H9 (cell line): ENCODE measurements at regions not wholly inside any gene's neighbourhood (a gene's known extent, or its start where the extent isn't known, plus 50 kb on each side); places are given as distances from the start of the nearest gene placed in this dataset.
"Not testable (repeated sequence)": the region's sequence is repeated elsewhere in the genome, so short reads cannot be mapped to it uniquely, and the experiment has no call there.

Source experiments
- DNase-seq: peaks from one replicate; pipeline ENCODE4 v3.0.0-alpha.2; 2017
- H2AFZ ChIP-seq: one replicate; pipeline ENCODE4 v1.6.1; 2013; ENCODE audit warnings: mild to moderate bottlenecking, low read length, control low read depth, moderate library complexity
- H2AK5ac ChIP-seq: 2 replicates; pipeline ENCODE4 v1.6.1; 2013; ENCODE audit warnings: low read length, control low read depth, mixed read lengths; ENCODE audit not compliant: insufficient read length
- H2BK120ac ChIP-seq: one replicate; pipeline ENCODE4 v1.6.1; 2013; ENCODE audit warnings: low read depth, mild to moderate bottlenecking, low read length, control low read depth, inconsistent platforms; ENCODE audit not compliant: poor library complexity, severe bottlenecking
- H2BK12ac ChIP-seq: 2 replicates; pipeline ENCODE4 v1.6.1; 2013; ENCODE audit warnings: low read length, control low read depth, mixed read lengths, low read depth; ENCODE audit not compliant: insufficient read length
- H2BK15ac ChIP-seq: 2 replicates; pipeline ENCODE4 v1.6.1; 2013; ENCODE audit warnings: low read depth, low read length, control low read depth
- H2BK20ac ChIP-seq: one replicate; pipeline ENCODE4 v1.6.1; 2013; ENCODE audit warnings: low read depth, mild to moderate bottlenecking, low read length, control low read depth, inconsistent platforms; ENCODE audit not compliant: poor library complexity, severe bottlenecking
- H2BK5ac ChIP-seq: 2 replicates; pipeline ENCODE4 v1.6.1; 2013; ENCODE audit warnings: low read length, control low read depth, mixed read lengths; ENCODE audit not compliant: insufficient read length
- H3K14ac ChIP-seq: 2 replicates; pipeline ENCODE4 v1.6.1; 2013; ENCODE audit warnings: low read length, control low read depth; ENCODE audit not compliant: insufficient read depth
- H3K18ac ChIP-seq: 2 replicates; pipeline ENCODE4 v1.6.1; 2013; ENCODE audit warnings: low read depth, mild to moderate bottlenecking, mixed read lengths, low read length, control low read depth; ENCODE audit not compliant: insufficient read length
- H3K23ac ChIP-seq: 2 replicates; pipeline ENCODE4 v1.6.1; 2013; ENCODE audit warnings: low read length, control low read depth, mixed read lengths, low read depth; ENCODE audit not compliant: insufficient read length
- H3K23me2 ChIP-seq: 2 replicates; pipeline ENCODE4 v1.6.1; 2013; ENCODE audit warnings: low read depth, mild to moderate bottlenecking, mixed read lengths, low read length, control low read depth; ENCODE audit not compliant: insufficient read length, poor library complexity, severe bottlenecking
- H3K27ac ChIP-seq: 2 replicates; pipeline ENCODE4 v1.5.1; 2013; ENCODE audit warnings: low read length, control low read depth, mixed read lengths, low read depth; ENCODE audit not compliant: insufficient read length
- H3K27me3 ChIP-seq: 2 replicates; pipeline ENCODE4 v1.6.1; 2013; ENCODE audit warnings: low read length, control low read depth, inconsistent platforms; ENCODE audit not compliant: insufficient read depth
- H3K4ac ChIP-seq: 2 replicates; pipeline ENCODE4 v1.6.1; 2013; ENCODE audit warnings: low read depth, mild to moderate bottlenecking, control low read depth, inconsistent platforms, low read length, moderate library complexity
- H3K4me1 ChIP-seq: 2 replicates; pipeline ENCODE4 v1.6.1; 2013; ENCODE audit warnings: low read length, control low read depth, inconsistent platforms; ENCODE audit not compliant: insufficient read depth
- H3K4me2 ChIP-seq: 2 replicates; pipeline ENCODE4 v1.6.1; 2013; ENCODE audit warnings: low read length, control low read depth, mixed read lengths; ENCODE audit not compliant: insufficient read length, insufficient read depth
- H3K56ac ChIP-seq: 2 replicates; pipeline ENCODE4 v1.6.1; 2013; ENCODE audit warnings: low read depth, mild to moderate bottlenecking, mixed read lengths, low read length, control low read depth; ENCODE audit not compliant: insufficient read length
- H3K79me1 ChIP-seq: 2 replicates; pipeline ENCODE4 v1.6.1; 2013; ENCODE audit warnings: low read depth, mild to moderate bottlenecking, moderate library complexity, low read length, control low read depth, inconsistent platforms; ENCODE audit not compliant: insufficient read depth, poor library complexity, severe bottlenecking
- H3K79me2 ChIP-seq: 2 replicates; pipeline ENCODE4 v1.6.1; 2013; ENCODE audit warnings: low read length, control low read depth, inconsistent platforms; ENCODE audit not compliant: insufficient read depth
- H3K9ac ChIP-seq: 2 replicates; pipeline ENCODE4 v1.6.1; 2013; ENCODE audit warnings: low read length, control low read depth, mixed read lengths; ENCODE audit not compliant: insufficient read length; ENCODE audit errors: extremely low read depth
- H3K9me3 ChIP-seq: one replicate; pipeline ENCODE4 v1.6.1; 2013; ENCODE audit warnings: low read depth, low read length, inconsistent platforms; ENCODE audit not compliant: control insufficient read depth
- H3T11ph ChIP-seq: one replicate; pipeline ENCODE4 v1.6.1; 2013; ENCODE audit warnings: mild to moderate bottlenecking, low read length, control low read depth, inconsistent platforms
- H4K20me1 ChIP-seq: one replicate; pipeline ENCODE4 v1.6.1; 2013; ENCODE audit not compliant: control insufficient read depth, insufficient read length, insufficient read depth
- H4K5ac ChIP-seq: 2 replicates; pipeline ENCODE4 v1.6.1; 2013; ENCODE audit warnings: low read depth, mild to moderate bottlenecking, mixed read lengths, low read length, control low read depth; ENCODE audit not compliant: insufficient read length
- H4K8ac ChIP-seq: replicated peaks from 2 replicates; pipeline ENCODE4 v1.6.1; 2013; ENCODE audit warnings: low read length, control low read depth, mixed read lengths, low read depth; ENCODE audit not compliant: insufficient read length
- H4K91ac ChIP-seq: 2 replicates; pipeline ENCODE4 v1.6.1; 2013; ENCODE audit warnings: low read depth, mild to moderate bottlenecking, moderate library complexity, mixed read lengths, low read length, control low read depth; ENCODE audit not compliant: insufficient read length
- H3K27ac Mint-ChIP-seq, 3 experiments: 2 replicates in 2 of 3; 3 replicates in 1 of 3; pipeline ENCODE4 v1.8.0; 2020 to 2021; ENCODE audit warnings: mixed read lengths in 3 of 3, mild to moderate bottlenecking in 1 of 3, moderate library complexity in 1 of 3
- H3K27me3 Mint-ChIP-seq: 2 replicates; pipeline ENCODE4 v1.8.0; 2021; ENCODE audit warnings: low read depth, mild to moderate bottlenecking, moderate library complexity, mixed read lengths
- H3K36me3 Mint-ChIP-seq, 3 experiments: 2 replicates in 2 of 3; 3 replicates in 1 of 3; pipeline ENCODE4 v1.8.0; 2020 to 2021; ENCODE audit warnings: low read depth in 3 of 3, mixed read lengths in 3 of 3; ENCODE audit not compliant: insufficient read depth in 1 of 3
- H3K4me1 Mint-ChIP-seq, 2 experiments: 2 replicates each; pipeline ENCODE4 v1.8.0; 2020; ENCODE audit warnings: mixed read lengths in 2 of 2
- H3K4me3 Mint-ChIP-seq, 2 experiments: 2 replicates in 1 of 2; 3 replicates in 1 of 2; pipeline ENCODE4 v1.8.0; 2020 to 2021; ENCODE audit warnings: mild to moderate bottlenecking in 2 of 2, mixed read lengths in 2 of 2, moderate library complexity in 1 of 2
- H3K9me3 Mint-ChIP-seq, 2 experiments: 2 replicates in 1 of 2; 3 replicates in 1 of 2; pipeline ENCODE4 v1.8.0; 2020; ENCODE audit warnings: mild to moderate bottlenecking in 2 of 2, mixed read lengths in 2 of 2, moderate library complexity in 1 of 2
- WGBS: extraction: QIAGEN DNeasy Blood & Tissue Kit; methylation state at CpG from one replicate; pipeline ENCODE4 v1.1.7; 2013; ENCODE audit warnings: missing lambda C conversion rate, low lambda C conversion rate, mixed read lengths; ENCODE audit not compliant: insufficient read length; ENCODE audit errors: extremely low coverage; 5-methylcytosine and 5-hydroxymethylcytosine counted together

- H3K36me3 Mint-ChIP-seq: peaks cover 20 to 32% (median 20%) of the 10 kb centered on the region in 3 experiments
Observed at GRCh38 chr4:189888407-189888806, 52.3 kb upstream of the FRG1 start.

More at GRCh38 chr4:189888407-189888806, 52.3 kb upstream of the FRG1 start:
- not testable (repeated sequence) for H2BK20ac ChIP-seq, H3K27ac Mint-ChIP-seq, DNase-seq, H2BK12ac ChIP-seq, H4K8ac ChIP-seq, H3K56ac ChIP-seq, H3K79me2 ChIP-seq, H2AFZ ChIP-seq, H3K4me1 Mint-ChIP-seq, H3K4me3 Mint-ChIP-seq, H3T11ph ChIP-seq, H3K14ac ChIP-seq, H3K23ac ChIP-seq, H4K5ac ChIP-seq, H3K9ac ChIP-seq, H3K4me2 ChIP-seq, H2AK5ac ChIP-seq, H2BK120ac ChIP-seq, H3K79me1 ChIP-seq, H4K20me1 ChIP-seq, H2BK15ac ChIP-seq, H3K18ac ChIP-seq, H2BK5ac ChIP-seq, H3K4ac ChIP-seq, H4K91ac ChIP-seq, H3K27me3 Mint-ChIP-seq, H3K27me3 ChIP-seq, H3K4me1 ChIP-seq, H3K9me3 ChIP-seq, H3K23me2 ChIP-seq, H3K27ac ChIP-seq
- WGBS: no CpG with 5 or more reads among the region's 4 CpGs
- H3K9me3 Mint-ChIP-seq: peaks cover 83 to 89% of the 10 kb centered on the region in 2 experiments
